ENCODE measurements at regions not wholly inside any gene's neighbourhood (a gene's known extent, or its start where the extent isn't known, plus 50 kb on each side); places are given as distances from the start of the nearest gene placed in this dataset.

GRCh38 chr15:70494517-70494851 is 268.9 kb downstream of the UACA start:
- FAIRE-seq: no peak

GRCh38 chr15:70493787-70494516 is 269.4 kb downstream of the UACA start:
- FAIRE-seq: peak; percentile 69

More at GRCh38 chr15:70494517-70494851, 268.9 kb downstream of the UACA start:
- DNase-seq (ENCODE audit: insufficient read length, low spot score): no peak

GRCh38 chr15:70493376-70493775 is 270.0 kb downstream of the UACA start:
- DNase-seq (ENCODE audit: insufficient read length, low spot score): no peak
- no peak for FAIRE-seq

More at GRCh38 chr15:70493787-70494516, 269.4 kb downstream of the UACA start:
- DNase-seq (ENCODE audit: insufficient read length, low spot score): no peak

GRCh38 chr15:70492240-70493177 is 270.8 kb downstream of the UACA start:
- peak; percentile 90 for DNase-seq (ENCODE audit: insufficient read length, low spot score)
- peak; percentile 92 for FAIRE-seq

- DNase-seq (ENCODE audit: insufficient read length, low spot score) (no peak), FAIRE-seq (no peak)
Observed at GRCh38 chr15:70491641-70492040, 271.7 kb downstream of the UACA start.

- DNase-seq (ENCODE audit: insufficient read length, low spot score) (no peak), FAIRE-seq (no peak)
Observed at GRCh38 chr15:70491201-70491621, 272.1 kb downstream of the UACA start.

GRCh38 chr15:70490838-70491155 is 272.6 kb downstream of the UACA start:
- FAIRE-seq (no peak), DNase-seq (ENCODE audit: insufficient read length, low spot score) (no peak)

GRCh38 chr15:70490148-70490837 is 273.1 kb downstream of the UACA start:
- DNase-seq (ENCODE audit: insufficient read length, low spot score): no peak
- no peak for FAIRE-seq

- DNase-seq (ENCODE audit: insufficient read length, low spot score): no peak
- FAIRE-seq: no peak
Observed at GRCh38 chr15:70488941-70489848, 274.2 kb downstream of the UACA start.

GRCh38 chr15:70488002-70488605 is 275.3 kb downstream of the UACA start:
- FAIRE-seq (peak; percentile 58), DNase-seq (ENCODE audit: insufficient read length, low spot score) (peak; percentile 73)

GRCh38 chr15:70487387-70487740 is 276.0 kb downstream of the UACA start:
- no peak for FAIRE-seq
- no peak for DNase-seq (ENCODE audit: insufficient read length, low spot score)

GRCh38 chr15:70486451-70487386 is 276.6 kb downstream of the UACA start:
- FAIRE-seq (no peak), DNase-seq (ENCODE audit: insufficient read length, low spot score) (no peak)

GRCh38 chr15:70486012-70486411 is 277.3 kb downstream of the UACA start:
- FAIRE-seq: no peak
- DNase-seq (ENCODE audit: insufficient read length, low spot score): no peak

- FAIRE-seq: no peak
- DNase-seq (ENCODE audit: insufficient read length, low spot score): no peak
Observed at GRCh38 chr15:70484993-70485392, 278.4 kb downstream of the UACA start.

GRCh38 chr15:70483513-70483912 is 279.8 kb downstream of the UACA start:
- no peak for DNase-seq (ENCODE audit: insufficient read length, low spot score)
- FAIRE-seq: no peak

GRCh38 chr15:70480196-70480856 is 283.0 kb downstream of the UACA start:
- no peak for FAIRE-seq
- DNase-seq (ENCODE audit: insufficient read length, low spot score): no peak

GRCh38 chr15:70479785-70480184 is 283.6 kb downstream of the UACA start:
- DNase-seq (ENCODE audit: insufficient read length, low spot score) (no peak), FAIRE-seq (no peak)

GRCh38 chr15:70479056-70479455 is 284.3 kb downstream of the UACA start:
- no peak for FAIRE-seq
- DNase-seq (ENCODE audit: insufficient read length, low spot score): no peak
